Islet of Langerhans (tissue), 1 donor: ENCODE measurements at regions not wholly inside any gene's neighbourhood (a gene's known extent, or its start where the extent isn't known, plus 50 kb on each side); places are given as distances from the start of the nearest gene placed in this dataset.

Experiments used
- FAIRE-seq: peaks from one replicate; lab custom pipeline; 2011; peaks lifted over from hg19 to GRCh38; lab: Jason Lieb, UNC

GRCh38 chr3:30945291-30945690, 50.8 kb upstream of the GADL1 start:
- FAIRE-seq, result no peak

GRCh38 chr3:30948426-30948825, 54.0 kb upstream of the GADL1 start:
- no peak for FAIRE-seq

DNA sequence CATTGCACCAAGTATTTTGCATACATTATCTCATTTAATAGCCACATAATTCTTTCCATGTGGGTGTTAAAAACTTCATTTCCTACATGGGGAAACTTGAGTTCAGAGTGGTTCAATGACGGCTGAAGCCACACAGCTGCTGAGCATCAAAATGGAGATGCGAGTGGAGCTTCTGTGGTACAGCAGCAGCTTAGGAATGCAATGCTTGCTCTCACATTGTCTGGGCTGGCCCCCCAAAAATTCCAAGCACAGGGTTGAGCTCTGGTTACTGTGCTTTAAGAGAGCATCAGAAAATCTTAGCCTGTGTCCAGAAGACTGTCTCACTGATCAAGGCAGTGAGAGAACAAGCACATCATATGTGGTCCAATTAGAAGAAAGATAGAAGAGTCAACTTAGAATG, 57.4 kb upstream of the GADL1 start:
- FAIRE-seq, result no peak

DNA sequence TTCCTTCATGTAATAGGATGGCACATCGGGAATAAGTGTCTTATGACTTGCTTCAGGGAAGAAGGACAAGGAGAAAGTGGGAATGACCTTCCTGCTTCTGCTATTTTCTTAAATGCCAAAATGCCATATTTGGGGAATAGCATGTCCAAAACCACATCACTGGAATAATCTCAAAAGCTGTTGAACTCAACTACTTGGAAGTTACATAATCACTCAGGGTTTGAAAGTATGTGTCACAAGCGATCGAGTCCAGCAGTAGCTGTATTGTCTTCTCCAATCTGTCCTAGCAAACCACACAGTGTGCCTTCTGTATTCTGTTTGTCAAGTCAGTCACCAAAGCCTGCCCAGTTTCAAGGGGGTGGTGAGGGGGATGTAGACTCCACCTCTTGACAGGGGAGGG, 58.3 kb upstream of the GADL1 start:
- no peak for FAIRE-seq

- FAIRE-seq, result no peak
Measured at GRCh38 chr3:30954426-30954825, 60.0 kb upstream of the GADL1 start.

DNA sequence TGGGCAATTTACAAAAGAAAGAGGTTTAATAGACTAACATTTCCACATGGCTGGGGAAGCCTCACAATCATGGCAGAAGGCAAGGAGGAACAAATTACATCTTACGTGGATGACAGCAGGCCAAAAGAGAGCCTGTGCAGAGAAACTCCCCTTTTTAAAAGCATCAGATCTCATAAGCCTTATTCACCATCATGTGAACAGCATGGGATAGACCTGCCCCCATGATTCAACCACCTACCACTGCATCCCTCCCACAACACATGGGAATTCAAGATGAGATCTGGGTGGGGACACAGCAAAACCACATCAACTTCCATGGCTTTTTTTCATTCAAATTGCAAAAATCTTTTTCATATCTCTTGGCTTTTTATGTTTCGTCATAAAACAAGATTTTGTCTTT, 67.6 kb upstream of the GADL1 start:
- FAIRE-seq, result no peak

GRCh38 chr3:30962493-30962892, 68.0 kb upstream of the GADL1 start:
- FAIRE-seq, result no peak

GRCh38 chr3:30963223-30963722, 68.8 kb upstream of the GADL1 start:
- no peak for FAIRE-seq

GRCh38 chr3:30964612-30965011, 70.2 kb upstream of the GADL1 start:
- FAIRE-seq, result no peak

- FAIRE-seq, result no peak
Measured at GRCh38 chr3:30966896-30967295, 72.4 kb upstream of the GADL1 start.

DNA sequence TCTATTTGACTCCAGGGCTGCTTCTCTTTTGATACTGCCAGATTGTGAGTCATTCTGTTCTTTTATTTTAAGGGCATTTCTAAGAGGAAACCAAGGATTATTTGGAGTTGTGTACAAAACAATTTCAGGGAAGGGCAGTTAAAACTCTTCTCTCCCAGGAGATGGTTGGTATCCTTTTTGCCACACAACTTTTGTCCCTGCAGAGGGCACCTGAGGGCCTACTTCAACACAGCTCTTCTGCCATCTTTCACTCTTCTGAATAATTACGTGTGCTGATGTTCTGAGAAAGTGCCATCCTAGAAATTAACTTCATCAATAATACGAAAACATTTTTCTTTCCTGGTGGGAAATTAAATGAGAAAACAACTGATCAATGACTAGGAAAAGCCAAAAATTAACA, 75.7 kb upstream of the GADL1 start:
- peak; percentile 93 for FAIRE-seq

DNA sequence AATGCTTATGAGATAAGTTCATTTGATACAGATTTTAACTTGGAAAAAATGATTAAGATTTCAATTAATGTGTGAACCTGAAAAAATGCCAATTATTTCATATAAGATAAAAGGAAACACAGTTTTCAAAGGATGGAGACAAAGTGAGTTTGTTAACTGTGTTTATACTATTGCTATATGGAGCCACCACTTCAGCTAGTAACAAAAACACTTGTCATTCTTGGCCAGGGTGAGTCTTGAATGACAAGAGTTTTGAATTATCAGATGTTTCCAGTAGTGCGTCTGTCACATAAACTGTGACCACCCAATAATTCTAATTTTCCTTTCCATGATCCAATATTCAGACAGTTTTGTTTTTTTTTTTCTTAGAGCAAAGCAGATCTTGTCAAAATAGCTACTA, 78.0 kb upstream of the GADL1 start:
- FAIRE-seq, result no peak

DNA sequence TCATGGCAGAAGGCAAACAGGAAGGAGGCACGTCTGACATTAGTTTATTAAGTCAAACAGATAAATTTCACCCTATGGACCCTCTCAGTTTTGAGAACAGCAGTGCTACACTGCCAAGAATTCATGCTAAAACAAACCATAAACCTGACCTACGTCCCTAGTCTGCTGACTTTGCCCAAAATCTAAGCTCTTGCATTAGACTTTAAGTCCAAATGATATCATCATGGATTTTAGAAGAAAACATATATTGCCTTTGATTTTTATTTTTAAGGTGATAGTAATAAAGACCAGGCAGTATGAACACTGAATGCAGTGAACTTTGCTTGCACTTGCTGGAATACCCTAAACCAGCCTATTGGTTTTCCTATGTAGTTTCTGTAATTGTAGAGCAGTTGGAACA, 79.6 kb upstream of the GADL1 start:
- no peak for FAIRE-seq

DNA sequence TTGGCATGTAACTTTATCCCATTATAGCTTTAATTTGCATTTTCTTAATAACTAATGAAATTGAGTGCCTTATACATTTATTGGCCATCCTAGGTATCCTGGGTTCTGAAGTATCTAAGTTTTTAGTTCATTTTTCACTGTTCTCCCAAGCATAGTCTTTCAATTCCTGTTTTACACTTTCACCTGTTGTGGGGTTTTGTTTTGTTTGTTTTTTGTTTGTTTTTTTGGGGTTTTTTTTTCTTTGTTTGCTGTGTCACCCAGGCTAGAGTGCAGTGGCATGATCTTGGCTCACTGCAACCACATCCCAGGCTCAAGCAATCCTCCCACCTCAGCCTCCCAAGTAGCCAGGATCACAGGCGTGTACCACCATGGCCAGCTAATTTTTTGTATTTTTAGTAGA, 83.1 kb upstream of the GADL1 start:
- FAIRE-seq, result no peak

DNA sequence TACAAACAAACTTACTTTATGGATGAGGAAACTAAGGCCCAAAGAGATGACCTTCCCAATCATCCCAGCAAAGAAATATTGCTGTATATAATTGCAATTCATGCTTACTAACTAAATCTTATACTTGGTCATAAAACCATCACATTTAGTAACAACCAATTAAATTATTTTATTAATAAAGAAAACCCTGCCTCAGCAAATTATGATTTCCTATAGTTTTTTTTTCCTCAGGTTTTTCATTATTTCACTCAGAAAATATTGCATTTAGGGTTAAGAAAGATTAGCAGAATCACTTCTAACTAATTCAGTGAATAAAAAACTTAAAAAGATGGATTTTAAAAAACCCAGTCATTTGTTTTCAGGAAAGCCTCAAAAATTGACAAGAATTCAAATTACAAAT, 86.5 kb upstream of the GADL1 start:
- FAIRE-seq, result no peak

GRCh38 chr3:30982416-30983075, 88.1 kb upstream of the GADL1 start:
- no peak for FAIRE-seq

- FAIRE-seq, result peak; percentile 76
Measured at GRCh38 chr3:30984855-30985749, 90.6 kb upstream of the GADL1 start.

- no peak for FAIRE-seq
Measured at GRCh38 chr3:30986551-30986950, 92.1 kb upstream of the GADL1 start.

DNA sequence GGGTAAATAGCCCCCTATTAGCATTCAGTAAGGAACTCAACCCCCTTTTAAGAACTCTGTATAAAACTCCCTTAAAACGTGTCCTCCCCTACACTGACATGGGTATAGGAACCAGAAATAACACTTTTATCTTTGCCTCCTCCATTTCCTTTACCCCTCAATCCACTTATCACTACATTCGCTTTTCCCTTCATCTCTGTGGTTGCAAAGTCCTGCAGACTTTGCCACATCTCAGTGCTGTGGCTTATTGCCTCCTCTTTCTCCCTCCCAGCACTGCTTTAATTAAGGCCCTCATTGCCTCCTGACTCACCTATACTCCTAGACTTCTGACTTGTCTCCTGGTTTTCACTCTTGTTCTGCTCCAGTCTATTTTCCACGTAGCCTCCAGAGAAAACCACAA, 94.3 kb upstream of the GADL1 start:
- no peak for FAIRE-seq

DNA sequence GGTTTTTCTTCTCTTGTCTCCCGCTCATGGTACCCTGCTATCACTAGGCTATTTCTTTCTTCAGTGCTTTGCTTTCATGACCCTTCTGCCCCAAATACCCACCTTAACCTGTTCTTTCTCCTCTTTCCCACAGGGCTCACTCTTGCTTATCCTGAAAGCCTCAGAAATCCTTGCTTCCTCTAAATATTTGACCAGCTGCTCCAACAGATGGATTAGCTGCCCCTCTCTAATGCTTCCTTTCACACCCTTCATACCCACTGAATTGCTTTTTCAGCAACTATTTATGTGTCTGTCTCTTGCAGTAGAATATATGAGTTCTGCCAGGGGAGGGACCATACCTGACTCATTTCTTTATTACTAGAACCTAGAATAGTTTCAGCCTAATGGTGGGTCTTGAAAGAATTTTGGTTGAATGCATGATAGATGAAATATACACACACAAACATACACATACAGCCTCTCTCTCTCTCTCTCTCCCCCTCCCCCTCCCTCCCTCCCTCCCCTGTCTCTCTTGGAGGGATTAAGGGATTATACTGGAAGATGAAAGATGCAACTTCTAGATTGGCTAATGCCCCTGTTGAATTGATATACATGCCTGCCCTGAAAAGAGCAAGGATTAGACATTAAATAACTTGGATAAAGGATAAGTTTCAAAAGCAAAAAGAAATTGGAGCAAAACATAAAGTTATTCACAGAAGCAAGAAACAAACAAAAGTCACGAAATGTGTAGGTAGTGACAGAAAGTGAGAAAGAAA, 95.0 kb upstream of the GADL1 start:
- no peak for FAIRE-seq

DNA sequence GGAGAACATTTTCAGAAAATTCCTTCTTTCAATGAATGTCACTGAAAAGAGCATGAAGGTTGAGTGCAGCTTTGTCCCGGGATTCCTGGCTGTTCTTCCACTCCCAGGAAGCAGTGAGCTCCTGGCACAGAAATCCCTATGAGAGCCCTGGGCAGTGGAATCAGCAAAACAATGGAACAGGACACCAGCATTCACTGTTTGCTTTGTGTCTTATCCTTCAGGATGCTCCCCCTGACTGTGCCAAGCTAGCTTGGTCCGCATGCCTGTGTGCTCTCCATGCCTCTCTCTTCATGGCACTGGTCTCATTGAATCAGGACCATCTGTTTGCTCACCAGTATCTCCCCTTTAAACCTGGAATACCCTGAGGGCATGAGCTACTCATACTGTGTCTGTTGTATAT, 102.0 kb upstream of the GADL1 start:
- no peak for FAIRE-seq

GRCh38 chr3:31002730-31003129, 108.3 kb upstream of the GADL1 start:
- no peak for FAIRE-seq
